GM20000 (cell line): ENCODE measurements at regions not wholly inside any gene's neighbourhood (a gene's known extent, or its start where the extent isn't known, plus 50 kb on each side); places are given as distances from the start of the nearest gene placed in this dataset.

Experiments
- DNase-seq: peaks from one replicate; pipeline ENCODE4 v3.0.0; 2012; ENCODE audit warnings: low spot score
- CTCF ChIP-seq: IDR thresholded peaks from 2 replicates; pipeline ENCODE4 v1.5.1; 2012; ENCODE audit warnings: mild to moderate bottlenecking, control low read depth; ENCODE audit errors: extremely low read depth, missing control alignments

GRCh38 chr14:65167072-65167645 is 64.8 kb upstream of the MAX start:
- no peak for DNase-seq
- no peak for TF ChIP-seq CTCF

- no peak for TF ChIP-seq CTCF
- DNase-seq, result no peak
Observed at GRCh38 chr14:65168840-65169239, 66.5 kb upstream of the MAX start.

DNA sequence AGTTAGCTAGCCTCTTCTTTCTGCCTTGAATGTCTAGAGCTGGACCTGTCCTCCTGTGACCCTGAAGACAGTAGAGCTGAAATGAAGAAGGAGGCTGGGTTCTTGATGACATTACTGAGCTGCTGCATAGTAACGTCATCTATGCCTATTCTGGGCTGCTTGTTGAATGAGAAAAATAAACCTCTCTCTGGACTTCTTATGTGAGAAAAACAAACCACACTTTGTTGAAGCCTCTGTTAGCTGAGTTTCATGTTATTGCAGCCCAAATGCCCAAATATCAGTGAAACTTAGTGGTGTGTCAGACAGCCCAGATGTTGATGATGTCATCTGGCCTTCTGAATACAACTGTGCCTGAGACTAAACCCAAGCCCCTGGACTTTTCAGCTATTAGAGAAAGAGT is 67.0 kb upstream of the MAX start:
- no peak for TF ChIP-seq CTCF
- DNase-seq, result peak; percentile 70

- no peak for TF ChIP-seq CTCF
- DNase-seq, result no peak
Observed at GRCh38 chr14:65170318-65170717, 68.0 kb upstream of the MAX start.

GRCh38 chr14:65170768-65171507 is 68.6 kb upstream of the MAX start:
- TF ChIP-seq CTCF, result peak; percentile 32
- DNase-seq, result peak; percentile 35

DNA sequence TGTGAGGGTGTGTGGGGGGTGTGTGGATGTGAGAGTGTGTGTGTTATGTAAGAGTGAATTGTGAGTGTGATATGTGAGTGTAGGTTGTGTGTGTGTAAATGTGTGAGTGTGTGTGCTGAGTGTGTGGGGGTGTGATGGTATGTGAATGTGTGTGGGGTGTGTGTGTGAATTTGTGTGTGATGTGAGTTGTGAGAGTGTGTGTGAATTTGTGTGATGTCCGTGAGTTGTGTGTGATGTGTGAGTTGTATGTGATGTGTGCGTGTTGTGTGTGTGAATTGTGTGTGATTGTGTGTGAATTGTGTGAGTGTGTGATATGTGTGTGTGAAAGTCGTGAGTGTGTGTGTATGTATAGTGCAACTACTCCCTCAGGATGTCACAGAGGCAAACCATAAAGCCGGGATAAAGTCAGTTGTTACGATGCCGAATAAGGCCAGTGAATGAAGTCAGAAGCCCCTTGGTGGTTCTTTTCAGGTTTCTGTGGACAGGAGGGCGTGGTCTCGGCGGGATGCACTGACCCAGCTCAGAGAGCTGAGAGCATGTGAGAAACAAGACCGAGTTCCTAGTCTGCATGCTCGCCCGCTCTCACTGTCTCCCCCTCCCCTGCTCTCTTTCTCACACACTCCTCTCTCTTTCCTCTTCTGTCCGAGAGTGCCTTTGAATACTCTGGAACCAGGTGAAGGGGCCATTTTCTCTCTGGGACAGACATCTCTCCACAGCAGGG is 71.8 kb upstream of the MAX start:
- DNase-seq, result no peak
- TF ChIP-seq CTCF, result no peak

DNA sequence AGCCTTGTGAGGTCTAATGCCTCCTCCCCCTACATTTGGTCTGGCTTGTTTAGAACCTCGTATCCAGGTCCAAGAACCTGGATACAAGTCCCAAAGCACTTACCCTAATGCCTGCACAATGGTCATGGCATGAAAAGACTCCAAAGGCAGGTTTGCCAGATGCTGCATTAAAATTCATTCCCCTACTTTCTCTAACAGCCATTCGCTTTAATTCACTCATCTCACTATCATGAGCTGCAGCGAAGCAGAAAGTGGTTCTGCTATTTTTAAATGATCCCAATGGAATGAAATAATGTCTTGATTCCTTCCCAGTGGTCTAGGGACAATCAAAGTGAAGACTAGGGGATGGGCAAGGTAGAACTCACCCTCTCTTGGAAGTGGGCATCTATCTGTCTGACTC is 72.5 kb upstream of the MAX start:
- TF ChIP-seq CTCF, result no peak
- no peak for DNase-seq
